ENCODE measurements at regions not wholly inside any gene's neighbourhood (a gene's known extent, or its start where the extent isn't known, plus 50 kb on each side); places are given as distances from the start of the nearest gene placed in this dataset.

GRCh38 chr20:17140894-17141293 is 85.9 kb upstream of the PCSK2 start:
- H3K4me3 ChIP-seq (ENCODE audit: low read depth, low read length), result no peak overlapping the region
- TF ChIP-seq CTCF (IDR thresholded peaks at IDR 0.05; ENCODE audit: borderline replicate concordance, insufficient read depth, low read depth, low read length), result no peak

- H3K4me3 ChIP-seq (ENCODE audit: low read depth, low read length), result no peak overlapping the region
- TF ChIP-seq CTCF (IDR thresholded peaks at IDR 0.05; ENCODE audit: borderline replicate concordance, insufficient read depth, low read depth, low read length), result no peak
Observed at GRCh38 chr20:17141568-17141967, 85.3 kb upstream of the PCSK2 start.

GRCh38 chr20:17142666-17143065 is 84.2 kb upstream of the PCSK2 start:
- TF ChIP-seq CTCF (IDR thresholded peaks at IDR 0.05; ENCODE audit: borderline replicate concordance, insufficient read depth, low read depth, low read length), result no peak
- H3K4me3 ChIP-seq (ENCODE audit: low read depth, low read length), result no peak overlapping the region

GRCh38 chr20:17150858-17151257 is 76.0 kb upstream of the PCSK2 start:
- no peak for TF ChIP-seq CTCF (IDR thresholded peaks at IDR 0.05; ENCODE audit: borderline replicate concordance, insufficient read depth, low read depth, low read length)
- no peak overlapping the region for H3K4me3 ChIP-seq (ENCODE audit: low read depth, low read length)

GRCh38 chr20:17155401-17155800 is 71.4 kb upstream of the PCSK2 start:
- H3K4me3 ChIP-seq (ENCODE audit: low read depth, low read length), result no peak overlapping the region
- no peak for TF ChIP-seq CTCF (IDR thresholded peaks at IDR 0.05; ENCODE audit: borderline replicate concordance, insufficient read depth, low read depth, low read length)

GRCh38 chr20:17158701-17159100 is 68.1 kb upstream of the PCSK2 start:
- TF ChIP-seq CTCF (IDR thresholded peaks at IDR 0.05; ENCODE audit: borderline replicate concordance, insufficient read depth, low read depth, low read length), result no peak
- no peak overlapping the region for H3K4me3 ChIP-seq (ENCODE audit: low read depth, low read length)

- H3K4me3 ChIP-seq (ENCODE audit: low read depth, low read length), result no peak overlapping the region
- TF ChIP-seq CTCF (IDR thresholded peaks at IDR 0.05; ENCODE audit: borderline replicate concordance, insufficient read depth, low read depth, low read length), result no peak
Observed at GRCh38 chr20:17161673-17162481, 65.0 kb upstream of the PCSK2 start.
